IPS-18c (cell line): ENCODE measurements at regions not wholly inside any gene's neighbourhood (a gene's known extent, or its start where the extent isn't known, plus 50 kb on each side); places are given as distances from the start of the nearest gene placed in this dataset.
A peak's percentile ranks its signal among the peaks of the same experiment; 100 is the strongest.

Experiments used
- H3K4me3 ChIP-seq: 2 replicates; pipeline ENCODE4 v1.7.0; 2013; ENCODE audit warnings: low read depth, mild to moderate bottlenecking, low read length, moderate library complexity; ENCODE audit not compliant: insufficient read depth
- H3K9me3 ChIP-seq: one replicate; pipeline ENCODE4 v1.6.1; 2013; ENCODE audit warnings: mild to moderate bottlenecking, low read length, moderate library complexity; ENCODE audit not compliant: control insufficient read depth, insufficient read depth

DNA sequence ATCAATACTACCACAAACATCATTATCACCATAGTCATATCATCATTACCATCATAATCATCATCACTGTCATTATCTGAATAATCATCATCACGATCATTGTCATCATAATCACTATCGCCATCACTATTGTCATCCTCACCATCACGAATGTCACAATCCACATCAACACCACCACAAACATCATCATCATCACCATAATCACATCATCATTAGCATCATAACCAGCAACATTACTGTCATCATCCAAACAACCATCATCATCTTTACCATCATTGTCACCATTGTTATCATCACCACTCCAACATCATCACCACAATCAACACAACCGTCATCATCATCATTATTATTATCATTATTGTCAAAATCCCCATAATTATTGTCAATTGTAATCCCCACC lies 61.2 kb downstream of the MBD3L1 start:
- Histone ChIP-seq H3K9me3 (peaks cover 19% of the 10 kb centered on the region), H3K4me3 (no peak overlapping the region)

- Histone ChIP-seq H3K4me3 (0 out of 2 replicates have a peak overlapping the region, but pooled peaks have one; percentile 24), H3K9me3 (peaks cover 24% of the 10 kb centered on the region)
Measured at GRCh38 chr19:8897106-8897505, 64.9 kb downstream of the MBD3L1 start.

DNA sequence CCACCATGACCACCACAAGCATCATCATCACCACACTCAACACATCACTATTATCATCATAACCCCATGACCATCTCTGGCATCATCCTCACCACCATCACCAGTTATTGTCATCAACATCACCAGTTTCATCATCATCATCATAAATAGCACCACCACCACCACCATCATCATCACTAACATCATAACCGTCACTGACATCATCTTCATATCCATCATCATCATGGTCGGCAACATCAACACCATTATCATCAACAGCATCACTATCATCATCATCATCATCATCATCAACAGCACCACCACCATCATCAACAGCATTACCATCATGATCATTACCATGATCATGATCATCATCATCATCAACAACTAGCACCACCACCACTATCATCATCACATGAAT lies 67.2 kb downstream of the MBD3L1 start:
- Histone ChIP-seq H3K9me3 (peaks cover 21% of the 10 kb centered on the region), H3K4me3 (no peak overlapping the region)

- Histone ChIP-seq H3K9me3 (peaks cover 24% of the 10 kb centered on the region), H3K4me3 (no peak overlapping the region)
Measured at GRCh38 chr19:8900421-8900820, 68.2 kb downstream of the MBD3L1 start.

- no peak overlapping the region for H3K4me3 ChIP-seq
Measured at GRCh38 chr19:8902520-8902919, 70.3 kb downstream of the MBD3L1 start.

DNA sequence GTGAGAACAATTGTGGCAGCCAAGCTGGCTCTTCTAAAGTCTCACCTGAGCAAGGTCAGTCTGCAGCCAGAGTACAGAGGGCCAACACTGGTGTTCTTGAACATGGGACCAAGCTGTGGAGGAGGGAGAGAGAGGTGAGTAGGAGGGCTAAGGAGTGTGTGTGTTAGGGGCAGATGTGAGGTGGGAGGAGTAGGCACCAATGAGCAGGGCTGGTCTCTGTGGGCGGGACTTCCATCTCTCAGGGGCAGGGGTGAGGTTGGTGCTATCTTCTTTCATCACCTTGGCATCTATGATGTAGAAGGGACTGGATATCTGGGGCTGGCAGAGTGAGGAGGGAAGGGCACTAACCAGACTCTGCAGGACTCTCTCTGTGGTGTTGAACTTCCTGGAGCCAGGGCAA lies 72.4 kb downstream of the MBD3L1 start:
- H3K9me3 ChIP-seq, result peaks cover 26% of the 10 kb centered on the region
- no peak overlapping the region for H3K4me3 ChIP-seq

More at GRCh38 chr19:8902520-8902919, 70.3 kb downstream of the MBD3L1 start:
- H3K9me3 ChIP-seq, result peaks cover 25% of the 10 kb centered on the region

DNA sequence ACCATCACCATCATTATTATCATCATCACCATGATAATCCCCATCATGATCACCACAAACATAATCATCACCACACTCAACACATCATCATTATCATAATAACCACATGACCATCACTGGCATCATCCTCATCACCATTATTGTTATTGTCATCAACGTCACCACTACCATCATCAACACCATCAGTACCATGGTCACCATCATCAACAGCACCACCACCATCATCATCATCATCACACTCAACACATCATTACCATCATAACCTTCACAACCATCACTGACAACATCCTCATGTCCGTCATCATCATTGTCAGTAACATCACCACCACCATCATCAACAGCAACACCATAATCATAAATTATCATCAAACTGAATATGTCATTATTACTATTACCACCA lies 73.2 kb downstream of the MBD3L1 start:
- no peak overlapping the region for H3K4me3 ChIP-seq
- H3K9me3 ChIP-seq, result peaks cover 28% of the 10 kb centered on the region

DNA sequence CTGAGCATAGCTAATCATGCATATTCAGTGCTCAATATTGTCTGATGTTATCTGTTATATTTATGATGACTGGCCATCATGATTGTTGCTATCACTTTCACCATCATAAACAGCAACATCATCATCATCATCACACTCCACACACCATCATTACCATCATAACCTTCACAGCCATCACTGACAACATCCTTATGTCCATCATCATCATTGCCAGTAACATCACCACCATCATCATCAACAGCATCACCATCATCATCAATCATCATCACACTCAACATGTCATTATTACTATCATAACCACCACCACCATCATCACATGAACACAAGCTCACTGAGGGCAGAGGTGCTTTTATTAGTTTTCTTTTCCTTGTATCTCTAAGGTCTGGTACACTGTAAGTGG lies 75.9 kb downstream of the MBD3L1 start:
- peaks cover 23% of the 10 kb centered on the region for H3K9me3 ChIP-seq
- no peak overlapping the region for H3K4me3 ChIP-seq

DNA sequence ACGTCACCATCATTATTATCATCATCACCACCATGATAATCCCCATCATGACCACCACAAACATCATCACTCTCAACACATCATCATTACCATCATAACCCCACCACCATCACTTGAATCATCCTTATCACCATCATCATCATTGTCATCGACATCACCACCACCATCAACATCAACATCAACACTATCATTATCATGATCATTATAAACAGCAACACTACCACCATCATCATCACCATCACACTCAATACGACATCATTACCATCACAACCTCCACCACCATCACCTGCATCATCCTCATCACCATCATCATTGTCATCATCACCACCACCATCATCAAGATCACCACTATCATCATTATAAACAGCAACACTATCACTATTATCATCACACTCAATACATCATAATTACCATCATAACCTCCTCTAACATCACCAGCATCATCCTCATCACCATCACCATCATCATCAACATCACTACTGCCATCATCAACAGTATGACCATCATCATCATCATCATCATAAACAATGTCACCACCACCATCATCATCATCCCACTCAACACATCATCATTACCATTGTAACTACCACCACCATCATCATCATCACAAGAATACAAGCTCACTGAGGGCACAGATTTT lies 78.7 kb downstream of the MBD3L1 start:
- peaks cover 24% of the 10 kb centered on the region for H3K9me3 ChIP-seq
- H3K4me3 ChIP-seq, result no peak overlapping the region

GRCh38 chr19:8915997-8916396 lies 83.8 kb downstream of the MBD3L1 start:
- H3K9me3 ChIP-seq, result peaks cover 29% of the 10 kb centered on the region
- no peak overlapping the region for H3K4me3 ChIP-seq

DNA sequence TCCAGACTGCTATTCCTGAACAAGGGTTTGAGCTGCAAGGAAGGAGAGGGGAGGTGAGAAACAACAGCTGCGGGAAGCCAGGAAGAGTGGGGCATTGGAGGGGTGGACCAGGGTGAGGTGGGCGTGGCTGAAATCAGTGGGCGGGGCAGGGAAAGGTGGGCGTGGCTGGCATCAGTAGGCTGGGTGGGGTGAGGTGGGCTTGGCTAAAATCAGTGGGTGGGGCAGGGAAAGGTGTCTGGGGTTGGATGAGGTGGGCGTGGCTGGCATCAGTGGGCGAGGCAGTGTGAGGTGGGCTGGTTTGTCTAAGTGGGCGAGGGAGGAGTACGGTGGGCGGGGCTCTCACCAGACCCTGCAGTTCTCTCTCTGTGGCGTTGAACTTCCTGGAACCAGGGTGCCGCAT lies 87.6 kb downstream of the MUC16 start:
- Histone ChIP-seq H3K4me3 (no peak overlapping the region), H3K9me3 (peaks cover 26% of the 10 kb centered on the region)

- Histone ChIP-seq H3K4me3 (no peak overlapping the region), H3K9me3 (peaks cover 21% of the 10 kb centered on the region)
Measured at GRCh38 chr19:8924283-8924682, 85.9 kb downstream of the MUC16 start.

DNA sequence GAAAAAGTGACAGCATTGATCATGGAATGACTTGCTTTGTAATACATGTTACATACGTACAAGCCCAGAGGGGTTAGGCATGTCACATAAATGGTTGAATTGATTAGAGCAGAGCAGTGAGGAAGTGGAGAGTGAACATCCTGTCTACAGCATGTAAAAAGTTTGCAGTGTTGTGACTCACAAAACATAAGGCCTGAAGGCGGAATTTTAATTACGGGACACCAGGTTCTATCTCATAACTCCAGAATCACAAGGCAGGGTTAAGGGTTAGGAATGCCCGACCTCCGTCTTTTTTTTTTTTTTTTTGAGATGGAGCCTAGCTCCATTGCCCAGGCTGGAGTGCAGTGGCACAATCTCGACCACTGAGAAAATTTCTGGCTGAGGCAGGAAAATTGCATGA lies 83.9 kb downstream of the MUC16 start:
- peaks cover 22% of the 10 kb centered on the region for H3K9me3 ChIP-seq

GRCh38 chr19:8935460-8935859 lies 74.7 kb downstream of the MUC16 start:
- no peak overlapping the region; the same call in 1 of the 2 replicates for H3K4me3 ChIP-seq
- peaks cover 8% of the 10 kb centered on the region for H3K9me3 ChIP-seq

More for the DNA sequence above, 83.9 kb downstream of the MUC16 start:
- no peak overlapping the region for H3K4me3 ChIP-seq

DNA sequence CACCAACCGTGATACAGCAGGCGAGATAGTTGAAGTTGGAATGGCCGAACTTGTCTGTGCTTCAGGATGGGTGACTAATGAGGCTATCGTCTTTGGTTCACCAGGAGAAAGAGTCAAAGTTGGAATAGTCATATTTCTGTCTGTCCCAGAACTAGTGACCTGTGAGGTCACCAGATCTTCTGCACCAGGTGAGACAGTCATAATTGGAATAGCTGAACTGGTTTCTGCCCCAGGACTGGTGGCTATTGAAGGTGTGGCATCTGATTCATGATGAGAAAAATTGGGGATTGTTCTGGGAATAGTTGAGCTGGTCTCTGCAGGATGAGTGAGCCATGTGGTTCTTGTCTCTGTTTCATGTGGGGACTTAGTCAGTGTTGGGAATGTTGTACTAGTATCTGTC lies 71.6 kb downstream of the MUC16 start:
- Histone ChIP-seq H3K9me3 (peaks cover 8% of the 10 kb centered on the region), H3K4me3 (no peak overlapping the region)
